ENCODE measurements at regions not wholly inside any gene's neighbourhood (a gene's known extent, or its start where the extent isn't known, plus 50 kb on each side); places are given as distances from the start of the nearest gene placed in this dataset.
A peak's percentile ranks its signal among the peaks of the same experiment; 100 is the strongest.

DNA sequence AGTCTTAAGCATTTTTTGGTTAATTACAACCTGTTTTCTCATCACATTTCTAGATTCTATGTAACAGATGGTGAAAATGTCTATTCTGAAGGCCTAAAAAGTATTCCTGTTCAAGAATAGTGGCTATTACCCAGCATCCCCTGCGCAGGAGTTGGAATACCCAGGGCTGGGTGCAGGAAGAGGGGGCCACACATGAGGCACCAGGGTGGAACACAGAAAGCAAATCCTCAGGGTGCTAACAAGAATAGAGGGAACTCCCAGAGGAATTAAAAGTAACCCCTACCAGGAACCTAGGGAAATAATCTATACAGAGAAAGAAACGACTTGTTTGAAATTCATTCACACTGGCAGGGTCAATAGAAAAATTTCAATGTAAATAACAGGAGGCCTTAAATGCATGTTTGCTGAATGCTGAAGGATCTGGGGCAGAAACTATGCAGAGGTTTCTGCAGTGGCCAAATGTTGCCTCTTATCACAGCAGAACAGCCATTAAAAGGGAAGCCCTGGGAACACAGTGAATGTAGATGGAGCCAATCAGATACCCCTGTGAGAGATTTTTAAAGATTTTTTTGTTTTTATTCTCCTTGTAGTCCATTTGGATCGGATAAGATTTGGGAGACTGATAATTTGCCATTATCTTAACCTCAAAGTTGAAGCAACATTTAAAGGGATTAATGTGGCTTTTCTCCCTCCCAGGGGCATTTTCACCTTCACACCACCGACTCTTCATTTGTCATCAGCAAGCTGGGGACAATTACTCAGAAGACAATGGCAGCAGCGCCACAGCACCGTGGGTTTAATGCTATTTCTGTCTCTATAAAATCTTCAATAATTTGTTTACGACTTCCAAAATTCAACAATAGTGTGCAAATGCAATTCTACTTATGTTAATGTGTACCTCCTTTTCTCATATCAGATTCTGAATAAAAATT lies 196.0 kb upstream of the PSMD7 start:
- DNase-seq (ENCODE audit: low read depth in 2 of 3, low spot score in 2 of 3) = no peak

DNA sequence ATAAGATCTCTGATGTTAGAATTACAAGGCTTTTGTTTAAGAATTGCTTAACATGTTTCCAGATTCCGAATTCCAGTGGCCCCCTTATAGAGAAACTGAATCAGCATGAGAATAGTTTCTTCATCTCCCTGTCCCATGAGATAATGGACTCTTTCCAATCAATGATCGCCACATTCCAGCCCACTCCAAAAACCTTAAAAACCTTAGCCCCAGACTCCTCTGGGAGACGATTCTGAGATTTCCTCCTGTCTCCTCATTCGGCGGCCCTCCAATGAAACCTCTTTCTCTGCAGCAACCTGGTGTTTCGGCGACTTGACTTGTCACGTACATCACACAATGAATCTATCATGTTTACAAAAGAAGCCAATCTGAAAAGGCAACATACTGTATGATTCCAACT lies 197.1 kb upstream of the PSMD7 start:
- no peak for DNase-seq (ENCODE audit: low read depth in 2 of 3, low spot score in 2 of 3)

DNA sequence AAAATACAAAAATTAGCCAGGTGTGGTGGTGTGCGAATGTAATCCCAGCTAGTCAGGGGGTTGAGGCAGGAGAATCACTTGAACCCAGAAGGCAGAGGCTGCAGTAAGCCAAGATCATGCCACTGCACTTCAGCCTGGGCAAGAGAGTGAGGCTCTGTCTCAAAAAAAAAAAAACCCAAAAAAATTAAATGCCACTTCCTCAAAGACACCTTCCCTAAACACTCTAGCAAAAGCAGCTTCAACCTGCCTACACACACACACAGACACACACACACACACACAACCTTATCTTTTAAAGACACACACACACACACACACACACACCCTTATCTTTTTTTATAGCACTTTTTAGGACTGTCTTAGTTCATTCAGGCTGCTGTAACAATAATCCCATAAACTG lies 201.7 kb upstream of the PSMD7 start:
- DNase-seq (ENCODE audit: low read depth in 2 of 3, low spot score in 2 of 3) = no peak

DNA sequence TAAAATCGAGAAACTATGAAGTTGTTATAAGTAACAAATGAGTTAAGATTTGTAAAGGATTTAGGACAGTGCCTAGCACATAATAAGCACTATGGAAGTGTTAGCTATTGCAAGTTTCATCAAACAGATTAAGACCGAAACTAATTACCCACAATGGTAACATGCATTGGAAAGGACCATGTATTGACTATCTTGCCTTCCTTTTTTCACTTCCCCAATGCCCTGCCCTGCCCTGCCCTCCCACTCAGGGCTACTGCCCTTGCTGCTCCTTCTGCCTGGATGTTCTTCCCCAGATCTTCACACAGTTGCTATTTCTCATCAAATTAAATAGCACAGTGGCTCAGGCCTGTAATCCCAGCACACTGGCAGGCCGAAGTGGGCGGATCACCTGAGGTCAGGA lies 202.1 kb upstream of the PSMD7 start:
- no peak for DNase-seq (ENCODE audit: low read depth in 2 of 3, low spot score in 2 of 3)

DNA sequence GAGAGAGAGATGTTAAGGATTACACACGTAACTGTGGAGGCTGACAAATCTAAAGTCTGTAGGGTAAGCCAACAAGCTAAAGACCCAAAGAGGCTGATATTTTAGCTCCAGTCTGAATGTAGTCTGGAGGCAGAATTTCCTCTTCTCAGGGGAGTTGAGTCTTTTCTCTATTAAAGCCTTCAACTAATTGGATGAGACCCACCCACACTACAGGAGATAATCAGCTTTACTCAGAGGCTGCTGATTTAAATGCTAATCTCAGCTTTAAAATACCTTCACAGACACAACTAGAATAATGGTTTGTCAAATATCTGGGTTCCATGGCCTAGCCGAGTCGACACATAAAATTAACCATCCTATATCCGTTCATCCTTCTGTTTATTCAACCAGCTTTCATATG lies 204.3 kb upstream of the PSMD7 start:
- DNase-seq (ENCODE audit: low read depth in 2 of 3, low spot score in 2 of 3) = no peak

DNA sequence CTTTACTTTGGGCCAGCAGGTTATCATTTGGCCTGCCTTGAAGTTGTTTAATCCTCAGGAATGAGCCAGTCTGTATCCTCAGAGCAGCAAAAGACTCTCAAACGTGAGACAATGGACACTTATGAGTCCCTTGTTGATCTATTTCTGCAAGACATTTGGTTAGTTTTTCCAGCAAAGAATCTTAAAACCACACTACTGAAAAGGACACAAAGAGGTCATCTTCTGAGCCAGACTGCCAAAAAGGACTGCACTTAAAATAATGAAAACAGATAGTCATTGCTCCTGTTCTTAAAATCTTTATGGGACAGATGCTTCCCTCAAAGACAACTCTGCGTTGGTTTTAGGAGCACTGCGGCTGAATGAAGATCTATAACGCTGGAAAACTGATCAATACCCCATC lies 205.7 kb upstream of the PSMD7 start:
- DNase-seq (ENCODE audit: low read depth in 2 of 3, low spot score in 2 of 3) = no peak

DNA sequence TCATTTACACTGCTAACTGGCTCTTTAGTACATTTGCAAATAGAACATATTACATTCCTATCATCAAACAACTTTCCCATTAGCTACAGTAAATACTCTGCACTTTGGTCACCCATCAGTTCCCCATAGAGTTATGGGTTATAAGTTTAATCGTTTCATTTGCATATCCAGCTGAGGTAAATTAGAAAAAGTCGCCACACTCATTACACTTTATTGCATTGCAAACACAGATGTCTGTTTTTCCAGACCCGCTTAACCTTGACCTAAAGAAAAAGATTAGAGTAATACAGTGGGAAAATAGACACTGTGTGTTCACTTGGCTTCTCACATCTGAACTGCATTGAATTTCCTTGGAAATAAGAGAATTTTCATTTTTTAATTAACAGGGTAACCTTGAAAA lies 213.1 kb upstream of the PSMD7 start:
- DNase-seq (ENCODE audit: low read depth in 2 of 3, low spot score in 2 of 3) = no peak

DNA sequence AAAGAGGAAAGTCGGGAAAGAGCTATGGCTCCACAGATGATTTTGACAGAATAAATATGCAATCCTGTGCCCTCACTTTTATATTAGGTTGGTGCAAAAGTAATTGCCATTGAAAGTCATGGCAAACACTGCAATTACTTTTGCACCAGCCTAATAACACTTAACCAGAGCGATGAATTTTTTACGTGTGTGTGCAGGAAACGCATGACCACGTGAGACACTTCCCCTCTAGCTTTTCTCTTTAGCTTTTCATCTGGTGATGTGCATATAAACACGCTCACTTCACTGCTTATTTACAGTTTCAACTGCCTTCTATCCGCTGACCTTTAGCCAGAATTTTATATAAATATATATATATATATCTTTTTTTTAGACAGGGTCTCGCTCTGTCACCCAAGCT lies 216.3 kb upstream of the PSMD7 start:
- peak in 2 of 3 donors; percentile 6 to 40 for DNase-seq (ENCODE audit: low read depth in 2 of 3, low spot score in 2 of 3)

DNA sequence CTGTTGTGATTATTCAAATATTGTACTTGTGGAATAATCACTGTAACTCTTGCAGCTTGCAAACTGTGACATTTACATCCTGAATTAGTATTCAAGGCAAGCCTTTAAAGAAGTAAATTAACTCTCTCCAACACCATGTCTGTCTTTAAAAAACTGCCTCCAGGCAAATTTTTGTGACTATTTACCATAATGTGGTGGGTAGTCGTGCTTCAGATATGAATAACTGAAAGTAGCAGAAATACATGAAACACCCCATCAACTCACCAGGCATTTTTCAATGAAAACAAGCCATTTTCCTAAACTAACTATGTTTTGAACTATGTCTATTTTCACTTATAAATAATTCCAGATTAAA lies 217.4 kb upstream of the PSMD7 start:
- no peak for DNase-seq (ENCODE audit: low read depth in 2 of 3, low spot score in 2 of 3)

DNA sequence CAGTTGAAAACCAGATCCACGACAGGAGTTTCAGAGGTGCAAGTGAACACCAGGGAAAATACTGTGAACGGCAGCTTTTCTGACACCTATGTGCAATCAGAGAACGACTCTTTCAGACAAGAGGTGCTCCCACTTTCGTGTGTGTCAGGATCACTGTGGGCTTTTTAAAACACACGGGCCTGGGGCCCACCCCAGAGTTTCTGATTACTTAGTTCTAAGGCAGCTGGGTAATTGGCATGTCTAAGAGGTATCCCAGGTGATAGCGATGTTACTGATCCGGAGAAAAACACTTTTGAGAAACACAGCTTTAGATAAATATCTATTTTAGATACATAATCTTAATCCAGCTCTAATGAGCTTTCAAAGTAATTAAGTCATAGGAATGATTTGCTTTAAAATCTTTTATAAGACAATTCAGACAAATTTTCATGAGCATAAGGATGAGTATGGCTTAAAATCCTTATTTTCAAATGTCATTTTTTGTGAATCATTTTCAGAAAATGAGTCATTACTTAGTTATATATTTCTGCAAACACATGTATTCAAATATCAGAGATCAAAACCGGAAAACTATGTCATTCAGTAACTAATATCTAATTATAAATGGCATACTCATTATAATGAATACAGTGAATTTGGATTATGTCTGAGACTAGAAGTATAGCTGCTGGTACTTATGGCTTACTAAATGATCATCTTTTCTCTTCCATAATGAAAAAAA lies 217.9 kb upstream of the PSMD7 start:
- DNase-seq (ENCODE audit: low read depth in 2 of 3, low spot score in 2 of 3) = no peak

DNA sequence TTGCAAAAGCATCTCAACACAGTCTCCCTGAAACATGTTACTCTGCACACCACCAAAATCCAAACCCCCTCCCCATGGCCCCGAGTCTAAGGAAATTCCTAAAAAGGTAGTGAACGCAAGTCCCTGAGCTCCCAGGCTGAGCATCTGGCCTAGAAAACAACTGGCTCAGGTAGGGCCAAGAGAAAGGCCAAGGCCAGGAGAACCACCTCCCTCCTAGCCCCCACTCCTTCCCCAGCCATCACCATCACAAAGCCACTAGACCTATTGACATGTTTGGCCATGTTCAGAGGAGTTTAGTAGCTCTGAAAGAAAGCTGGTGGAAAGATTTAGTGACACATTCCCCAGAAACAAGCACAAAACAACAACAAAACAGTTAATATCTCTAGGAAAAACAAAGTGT lies 220.0 kb upstream of the PSMD7 start:
- no peak for DNase-seq (ENCODE audit: low read depth in 2 of 3, low spot score in 2 of 3)

DNA sequence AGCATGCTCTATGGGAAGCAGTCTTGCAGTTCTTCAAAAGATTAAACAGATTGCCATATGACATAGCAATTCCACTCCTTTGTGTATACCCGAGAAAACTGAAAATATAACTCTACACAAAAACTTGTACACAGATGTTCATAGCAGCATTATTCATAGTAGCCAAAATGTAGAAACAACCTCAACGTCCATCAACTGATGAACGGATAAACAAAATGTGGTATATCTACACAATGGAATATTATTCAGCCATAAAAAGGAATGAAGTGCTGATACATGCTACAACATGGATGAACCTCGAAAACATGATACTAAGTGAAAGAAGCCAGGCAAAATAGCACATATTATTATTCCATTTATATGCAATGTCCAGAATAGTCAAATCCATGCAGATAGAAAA lies 221.2 kb upstream of the PSMD7 start:
- no peak for DNase-seq (ENCODE audit: low read depth in 2 of 3, low spot score in 2 of 3)

DNA sequence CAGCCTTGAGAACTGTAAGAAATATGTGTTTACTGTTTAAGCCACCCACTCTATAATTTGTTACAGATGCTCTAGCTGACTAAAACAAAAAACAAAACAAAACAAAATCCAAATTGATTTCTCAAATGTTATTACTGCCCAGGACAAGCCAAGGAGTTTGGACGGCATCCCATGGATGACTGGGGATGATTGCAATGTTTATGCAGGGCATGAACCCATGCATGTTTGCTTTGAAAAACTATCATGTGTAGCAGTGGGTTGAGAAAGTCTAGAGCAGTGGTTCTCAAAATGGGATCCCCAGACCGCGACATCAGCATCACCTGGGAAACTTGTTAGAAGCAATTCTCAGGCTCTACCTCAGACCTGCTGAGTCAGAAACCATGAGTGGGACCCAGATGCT lies 223.2 kb upstream of the PSMD7 start:
- DNase-seq (ENCODE audit: low read depth in 2 of 3, low spot score in 2 of 3) = no peak

DNA sequence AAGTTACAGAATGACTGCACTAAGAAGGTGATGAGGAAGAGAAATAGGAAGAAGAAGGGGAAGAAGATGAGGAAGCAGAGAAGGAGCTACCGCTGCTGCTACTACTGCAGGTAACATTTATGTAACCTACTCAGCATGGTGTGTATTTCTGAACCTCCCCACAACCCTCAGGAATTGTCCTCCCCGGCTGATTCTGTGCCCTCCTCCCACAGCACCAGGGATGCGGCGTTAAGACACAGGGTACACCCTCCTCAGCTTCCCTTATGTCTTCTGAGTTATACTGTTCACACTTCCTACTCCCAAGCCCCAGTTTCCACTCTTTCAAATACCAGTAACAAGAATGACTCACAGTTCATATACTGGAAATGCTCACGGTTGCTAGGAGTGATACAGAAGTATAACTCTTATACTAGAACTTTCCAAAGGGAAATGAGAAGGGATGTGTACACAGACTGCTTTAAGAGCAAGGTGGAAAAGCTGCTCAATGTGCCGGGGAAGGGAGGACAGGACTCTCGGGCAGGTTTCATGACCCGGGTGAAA lies 224.5 kb upstream of the PSMD7 start:
- DNase-seq (ENCODE audit: low read depth in 2 of 3, low spot score in 2 of 3) = no peak

DNA sequence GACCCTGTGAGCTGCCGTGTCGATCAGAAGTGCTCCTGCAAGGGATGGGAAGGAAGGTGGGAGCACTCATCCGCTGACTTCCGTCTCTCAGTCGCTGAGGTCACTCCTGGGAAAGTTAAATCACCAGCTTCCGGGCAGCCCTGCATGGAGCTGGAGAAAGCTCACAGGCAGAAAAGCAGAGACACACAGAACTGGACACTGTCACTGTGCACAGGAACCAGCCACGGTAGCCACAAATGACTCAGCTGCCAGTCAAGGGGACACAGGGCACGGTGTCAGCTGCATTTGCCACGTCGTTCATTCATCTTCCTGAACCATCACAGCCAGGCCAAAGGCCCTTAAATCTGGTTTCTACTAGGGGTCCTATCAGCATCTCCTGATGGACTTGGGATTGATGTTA lies 226.4 kb upstream of the PSMD7 start:
- DNase-seq (ENCODE audit: low read depth in 2 of 3, low spot score in 2 of 3) = peak in 1 of 3 donors; percentile 27

DNA sequence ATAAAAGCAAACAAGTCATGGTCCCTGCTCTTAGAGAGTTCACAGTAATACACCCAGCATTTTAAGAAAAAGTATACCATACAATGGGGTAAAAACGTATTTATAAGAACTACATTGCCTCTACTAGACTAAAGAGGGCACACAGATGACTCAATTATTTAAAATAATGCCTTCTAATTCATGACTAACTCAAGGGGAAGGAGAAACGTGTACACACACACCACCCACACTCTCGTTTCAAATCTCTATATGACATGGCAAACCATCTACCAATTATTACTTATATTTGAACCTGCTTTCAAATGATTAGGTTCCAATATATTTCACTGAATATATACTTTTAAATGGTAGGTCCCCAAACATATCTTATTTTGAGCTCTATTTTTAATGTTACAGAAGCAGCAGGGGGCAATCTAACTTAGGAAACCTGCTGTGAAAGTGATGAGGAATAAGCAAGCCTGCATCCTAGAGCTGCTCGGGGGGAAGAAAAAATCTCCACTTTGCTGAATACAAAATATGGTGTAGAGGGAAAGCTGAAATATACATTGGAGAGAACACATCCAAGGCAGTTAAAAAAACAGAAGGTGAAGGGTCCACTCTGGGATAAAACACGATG lies 232.4 kb upstream of the PSMD7 start:
- DNase-seq (ENCODE audit: low read depth in 2 of 3, low spot score in 2 of 3) = peak in 1 of 3 donors; percentile 25

DNA sequence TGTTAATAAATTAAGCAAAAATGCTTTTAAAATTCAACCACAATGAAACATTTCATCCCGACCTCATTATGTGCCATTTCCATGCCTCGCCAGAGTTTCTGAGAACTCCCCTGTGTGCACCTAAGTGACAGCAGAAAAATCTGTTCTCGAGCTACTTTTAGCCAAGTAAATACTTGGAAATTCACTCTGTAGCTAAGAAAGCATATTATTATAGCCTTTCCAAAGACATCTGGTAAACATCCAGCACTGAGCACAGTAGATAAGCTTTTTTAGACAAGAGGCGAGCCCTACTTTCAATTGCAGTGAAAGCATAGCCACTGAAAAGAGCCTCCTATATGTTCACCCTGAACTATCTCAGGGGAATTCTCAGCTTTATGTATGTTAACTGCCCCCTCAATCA lies 242.8 kb upstream of the PSMD7 start:
- no peak for DNase-seq (ENCODE audit: low read depth in 2 of 3, low spot score in 2 of 3)

DNA sequence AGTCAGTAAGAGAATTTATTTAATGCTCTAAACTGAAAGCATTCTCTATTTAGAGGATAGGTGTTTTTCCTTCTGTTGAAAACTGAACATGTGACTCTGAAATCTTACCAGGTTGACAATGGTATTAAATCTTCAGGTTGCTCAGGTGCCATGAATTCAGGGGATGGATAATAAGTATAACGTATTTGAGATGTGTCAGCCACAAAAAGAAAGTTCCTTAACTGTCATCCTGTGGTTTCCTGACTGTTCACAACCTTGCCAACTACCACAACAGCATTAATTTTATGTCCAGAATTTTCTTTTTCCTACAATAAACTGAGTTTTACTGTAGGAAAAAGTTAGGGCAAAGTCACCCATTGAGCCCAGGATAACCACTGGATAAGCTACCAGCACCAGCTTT lies 243.3 kb upstream of the PSMD7 start:
- peak in 1 of 3 donors; percentile 42 for DNase-seq (ENCODE audit: low read depth in 2 of 3, low spot score in 2 of 3)

DNA sequence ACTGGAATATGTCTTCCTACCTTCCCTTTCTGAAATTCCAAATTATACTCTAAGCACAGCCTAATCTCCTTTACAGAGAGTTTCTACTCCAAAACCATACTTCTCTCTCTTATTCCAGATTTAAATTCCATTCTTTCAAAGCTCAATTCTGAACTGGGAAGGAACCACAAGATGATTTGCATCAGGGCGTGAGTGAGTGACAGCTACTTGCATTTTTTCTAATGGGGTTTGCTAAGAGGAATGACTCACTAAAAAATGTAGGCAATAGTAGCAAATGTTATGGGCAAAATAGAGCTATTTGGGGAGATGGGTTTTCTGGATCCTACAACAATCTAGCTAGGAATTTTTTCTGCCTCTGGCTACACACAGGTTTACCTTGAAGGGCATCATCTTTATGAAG lies 244.6 kb upstream of the PSMD7 start:
- peak in 1 of 3 donors; percentile 53 for DNase-seq (ENCODE audit: low read depth in 2 of 3, low spot score in 2 of 3)

DNA sequence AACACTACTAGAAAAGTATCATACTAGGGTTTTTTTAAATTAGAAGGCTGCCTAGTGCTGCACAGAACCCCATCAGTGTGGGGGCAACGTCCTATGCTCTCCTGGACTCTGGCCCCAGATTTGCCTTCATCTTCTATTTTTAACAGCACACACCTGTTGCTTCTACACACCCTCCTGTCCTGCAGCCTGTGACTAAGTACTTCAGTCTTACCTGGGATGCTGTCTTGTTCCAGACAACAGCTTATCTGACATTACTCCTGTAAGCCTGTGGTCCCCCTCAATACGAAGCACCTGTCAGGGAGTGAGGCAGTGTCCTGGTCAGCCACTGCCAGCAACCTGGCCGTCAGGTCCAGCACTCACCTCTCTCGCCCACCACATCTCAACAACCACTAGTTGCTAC lies 247.6 kb upstream of the PSMD7 start:
- no peak for DNase-seq (ENCODE audit: low read depth in 2 of 3, low spot score in 2 of 3)

DNA sequence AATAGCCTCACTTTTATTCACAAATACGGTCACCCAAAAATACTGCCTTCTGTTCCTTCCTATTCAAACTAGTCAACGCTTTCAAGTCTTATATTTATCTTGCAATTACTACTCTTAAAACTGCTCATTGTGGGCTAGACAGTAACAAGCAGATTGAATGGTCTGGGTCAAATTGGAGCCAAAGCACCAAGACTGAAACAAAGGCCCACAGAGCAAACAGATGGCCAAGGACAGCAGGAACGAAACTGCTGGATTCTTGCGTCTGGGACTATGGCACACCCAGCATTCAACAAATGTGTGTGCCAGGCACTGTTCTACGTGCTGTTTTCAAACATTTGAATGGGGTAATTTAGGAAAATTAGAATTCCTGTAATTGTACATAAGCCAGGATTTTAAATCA lies 250.1 kb upstream of the PSMD7 start:
- no peak for DNase-seq (ENCODE audit: low read depth in 2 of 3, low spot score in 2 of 3)

DNA sequence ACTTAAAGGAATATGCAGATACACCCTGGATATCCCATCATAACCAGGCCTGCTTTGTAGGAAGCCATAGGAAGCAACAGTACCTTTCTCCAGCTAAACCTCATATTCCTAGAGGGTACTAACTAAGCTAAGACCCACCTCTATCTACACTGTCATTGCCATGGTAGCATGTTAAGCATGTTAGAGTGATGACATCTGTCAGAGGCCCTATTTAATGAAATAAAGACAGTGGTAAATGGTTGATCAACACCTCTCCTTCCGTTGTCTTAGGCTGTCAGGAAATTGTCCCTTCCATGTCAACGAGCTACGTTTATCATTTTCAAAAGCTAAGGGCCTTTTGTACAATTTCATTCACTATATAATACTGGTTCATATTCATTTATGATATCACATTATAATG lies 251.1 kb upstream of the PSMD7 start:
- DNase-seq (ENCODE audit: low read depth in 2 of 3, low spot score in 2 of 3) = no peak
